NOMO-1 treated with DMSO at 0.1 percent for 48 hours (cell line): ENCODE measurements at regions not wholly inside any gene's neighbourhood (a gene's known extent, or its start where the extent isn't known, plus 50 kb on each side); places are given as distances from the start of the nearest gene placed in this dataset.
A peak's percentile ranks its signal among the peaks of the same experiment; 100 is the strongest.
"Not testable (repeated sequence)": the region's sequence is repeated elsewhere in the genome, so short reads cannot be mapped to it uniquely, and the experiment has no call there.

ENCODE experiments used
- DNase-seq: peaks from one replicate; lab custom pipeline; 2025; ENCODE audit not compliant: unreplicated experiment; lab: John Stamatoyannopoulos, UW

GRCh38 chr6:113254194-113254593 lies 603.0 kb upstream of the MARCKS start:
- DNase-seq, result not testable (repeated sequence)

DNA sequence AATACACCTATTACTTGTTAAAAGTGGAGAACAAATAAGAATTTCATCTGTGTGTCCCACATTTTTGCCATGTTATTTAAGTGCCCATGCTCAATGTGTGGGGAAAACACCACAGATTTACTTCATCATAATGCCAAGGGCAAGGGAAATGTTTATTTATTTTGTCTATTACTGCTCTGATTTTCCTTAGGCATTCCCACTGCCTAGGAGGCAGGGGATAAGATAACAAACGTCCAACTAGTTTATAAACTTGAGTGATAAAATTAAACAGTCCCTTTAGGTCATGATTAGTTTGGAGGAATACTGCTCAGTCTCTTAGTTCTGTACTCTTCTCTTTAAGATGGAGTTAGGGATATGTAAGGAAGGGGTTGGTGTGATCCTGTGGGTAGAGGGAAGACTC lies 598.4 kb upstream of the MARCKS start:
- DNase-seq, result no peak

DNA sequence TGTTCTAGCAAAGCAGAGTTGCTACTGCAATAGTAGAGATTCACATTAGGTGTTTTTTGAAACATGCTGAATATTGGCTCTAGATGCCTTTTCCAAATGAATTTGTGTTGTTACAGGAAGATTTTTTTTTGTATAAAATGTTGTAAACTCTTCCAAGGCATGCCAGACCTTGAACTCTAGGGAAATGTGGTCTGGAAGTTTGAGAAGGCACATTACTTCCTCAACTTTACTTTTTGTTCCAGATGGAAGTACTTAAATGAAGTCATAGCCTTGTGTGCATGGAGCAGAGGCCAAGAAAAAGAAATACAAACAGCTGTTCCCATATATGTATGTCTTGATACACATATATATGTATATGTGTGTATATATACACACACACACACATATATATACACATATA lies 585.7 kb upstream of the MARCKS start:
- no peak for DNase-seq

DNA sequence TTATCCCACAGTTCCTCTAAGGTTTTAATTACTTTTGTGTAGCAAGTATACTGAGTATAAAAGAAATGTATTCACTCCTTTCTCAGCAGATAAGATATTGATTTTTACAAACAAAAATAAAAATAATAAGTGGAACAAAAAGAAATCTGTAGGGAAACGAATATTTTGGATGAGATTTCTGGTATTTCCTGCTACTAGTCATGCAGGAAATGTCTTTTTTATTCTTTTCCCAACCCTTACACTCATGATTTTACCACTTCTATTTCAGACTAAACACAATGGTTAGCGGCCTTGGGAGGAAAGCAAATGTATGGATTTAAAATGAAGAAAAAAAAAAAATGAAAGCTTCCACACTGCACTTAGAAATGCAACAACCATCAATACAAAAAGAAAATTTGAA lies 580.5 kb upstream of the MARCKS start:
- no peak for DNase-seq

- no peak for DNase-seq
Measured at GRCh38 chr6:113277111-113277510, 580.0 kb upstream of the MARCKS start.

DNA sequence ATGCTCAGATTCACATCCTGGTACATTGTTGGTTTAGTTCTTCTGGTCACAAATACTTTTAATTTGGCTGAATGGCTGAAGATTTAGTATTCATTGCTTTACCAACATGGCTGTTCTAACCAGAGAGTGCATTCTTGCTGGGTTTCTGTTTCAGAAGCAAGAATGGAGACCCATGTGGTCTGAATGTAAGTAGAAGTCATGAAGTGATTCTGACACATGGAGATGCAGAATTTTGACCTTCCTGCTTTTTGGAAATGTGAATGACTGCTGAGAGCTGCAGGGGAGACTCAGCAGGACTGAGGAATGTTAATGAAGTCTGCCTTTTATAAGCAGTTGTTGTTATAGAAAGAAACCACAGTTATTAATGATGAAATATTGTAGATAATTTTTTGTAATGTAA lies 576.1 kb upstream of the MARCKS start:
- DNase-seq, result no peak

DNA sequence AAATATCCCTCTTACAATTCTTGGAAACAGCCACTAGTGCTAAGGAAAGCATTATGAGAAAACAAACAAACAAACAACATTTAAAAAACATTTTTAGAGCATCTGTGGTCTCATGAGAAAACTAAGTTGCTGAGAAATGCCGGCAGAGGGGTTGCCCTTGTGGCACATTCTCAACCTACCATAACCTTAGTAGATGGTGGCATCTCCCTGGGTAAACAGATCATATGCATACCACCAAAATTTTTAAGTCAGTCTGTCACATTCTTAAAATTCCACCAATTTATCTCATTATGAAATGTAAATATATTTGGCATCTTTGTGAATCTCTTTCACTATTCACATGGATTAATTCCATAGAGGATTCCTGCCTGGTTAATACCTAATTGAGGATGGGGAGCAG lies 575.7 kb upstream of the MARCKS start:
- no peak for DNase-seq

- no peak for DNase-seq
Measured at GRCh38 chr6:113287396-113287795, 569.7 kb upstream of the MARCKS start.

- DNase-seq, result no peak
Measured at GRCh38 chr6:113288409-113288808, 568.7 kb upstream of the MARCKS start.

GRCh38 chr6:113289166-113289565 lies 568.0 kb upstream of the MARCKS start:
- DNase-seq, result no peak

GRCh38 chr6:113290684-113291083 lies 566.5 kb upstream of the MARCKS start:
- no peak for DNase-seq

DNA sequence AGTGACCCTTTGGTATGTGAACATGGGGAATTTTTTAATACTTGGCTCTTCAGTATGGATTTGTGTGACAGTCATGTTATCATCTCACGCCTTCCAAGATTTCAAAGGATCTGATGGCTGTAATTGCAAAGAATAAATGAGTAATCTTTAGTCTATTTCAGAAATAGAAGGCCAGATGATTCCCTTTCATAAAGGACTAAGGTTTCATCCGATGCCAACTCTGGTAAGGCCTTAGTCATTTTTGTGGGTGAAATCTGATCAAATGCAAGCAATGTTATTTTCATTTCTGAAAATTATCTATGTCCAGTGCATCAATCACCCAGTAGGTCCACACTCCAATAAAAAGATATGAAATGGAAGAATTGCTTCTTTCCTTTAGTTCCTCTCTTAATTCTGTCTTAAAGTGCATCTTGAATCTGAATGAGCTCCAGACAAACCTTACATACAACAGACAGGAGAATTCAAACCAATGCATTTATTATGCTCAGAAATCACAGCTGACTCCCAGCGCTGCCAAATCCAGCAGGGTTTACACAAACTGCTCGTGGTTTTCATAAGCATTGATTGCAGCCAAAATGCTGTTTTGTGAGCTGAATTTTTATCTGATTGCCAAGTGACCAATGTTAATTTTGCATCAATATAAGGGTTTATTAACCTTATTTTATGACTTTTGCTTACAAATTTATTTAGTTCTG lies 565.2 kb upstream of the MARCKS start:
- DNase-seq, result no peak

- no peak for DNase-seq
Measured at GRCh38 chr6:113292646-113293422, 564.3 kb upstream of the MARCKS start.

DNA sequence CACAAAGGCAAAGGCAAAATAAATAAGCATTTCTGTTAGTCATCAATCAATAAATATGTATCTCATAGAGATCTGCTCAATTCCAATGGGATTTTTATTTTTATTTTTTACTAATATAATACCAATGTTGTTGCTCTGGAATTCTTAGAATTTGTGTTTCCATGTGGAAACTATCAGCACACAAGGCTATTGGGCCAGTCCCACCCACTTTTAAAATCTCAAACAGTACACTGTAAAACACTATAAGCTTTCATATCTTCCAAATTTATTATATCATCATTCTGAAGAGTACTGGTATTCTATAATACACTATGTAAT lies 563.8 kb upstream of the MARCKS start:
- no peak for DNase-seq

GRCh38 chr6:113299531-113299930 lies 557.6 kb upstream of the MARCKS start:
- no peak for DNase-seq

GRCh38 chr6:113301651-113302050 lies 555.5 kb upstream of the MARCKS start:
- DNase-seq, result no peak

GRCh38 chr6:113304116-113304515 lies 553.0 kb upstream of the MARCKS start:
- no peak for DNase-seq

- peak; percentile 36 for DNase-seq
Measured at GRCh38 chr6:113306552-113307145, 550.5 kb upstream of the MARCKS start.

DNA sequence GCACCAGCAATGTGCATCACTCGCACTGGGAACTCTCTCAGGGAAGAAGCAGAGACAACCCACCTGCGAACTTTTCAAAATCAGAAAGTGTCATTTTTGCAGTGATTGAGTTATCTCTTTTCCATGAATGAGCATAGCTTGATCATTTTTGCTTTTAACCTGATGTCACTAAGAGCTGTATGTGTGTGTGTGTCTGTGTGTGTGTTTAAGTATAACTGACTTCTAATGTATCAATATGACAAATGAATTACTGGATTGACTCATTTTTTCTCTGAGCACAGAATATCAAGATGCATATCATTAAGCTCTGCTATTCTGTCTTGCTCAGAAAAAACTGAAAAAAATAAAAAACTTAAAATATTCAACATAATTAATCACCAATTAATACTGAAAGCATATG lies 548.9 kb upstream of the MARCKS start:
- no peak for DNase-seq

DNA sequence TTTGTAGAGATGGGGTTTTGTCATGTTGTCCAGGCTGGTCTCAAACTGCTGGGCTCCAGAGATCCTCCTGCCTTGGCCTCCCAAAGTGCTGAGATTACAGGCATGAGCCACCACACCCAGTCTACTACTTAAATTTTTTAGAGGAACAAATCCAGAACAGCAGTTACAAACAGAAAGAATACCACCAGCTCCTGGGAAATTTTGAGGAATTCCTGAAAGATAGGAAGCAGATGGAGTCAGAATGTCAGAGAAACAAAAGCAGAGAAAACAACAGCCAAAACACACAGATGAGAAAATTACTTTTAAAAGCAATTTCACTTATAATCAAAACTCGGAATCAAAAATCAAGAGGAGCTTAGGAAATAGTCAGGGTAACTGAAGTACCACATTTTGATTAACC lies 543.3 kb upstream of the MARCKS start:
- no peak for DNase-seq

GRCh38 chr6:113315165-113315564 lies 542.0 kb upstream of the MARCKS start:
- no peak for DNase-seq

DNA sequence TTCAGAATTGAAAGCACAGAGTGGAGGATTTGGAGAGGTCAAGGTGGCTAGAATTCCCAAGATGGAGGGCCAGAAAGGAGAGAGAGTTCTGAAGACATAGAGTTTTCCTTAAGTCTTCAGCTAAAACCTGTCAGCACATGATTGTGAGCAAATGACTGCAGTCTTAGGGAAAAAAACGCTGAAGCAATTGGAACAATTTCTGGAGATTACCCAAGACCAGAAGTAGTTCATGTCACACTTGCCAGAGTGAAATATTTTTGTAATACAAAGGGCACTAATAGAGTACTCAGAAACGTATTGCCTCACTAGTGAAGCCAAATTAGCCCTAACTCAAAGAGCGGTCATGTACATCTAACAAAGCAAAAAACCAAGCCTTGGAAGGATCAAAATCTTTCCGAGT lies 541.3 kb upstream of the MARCKS start:
- no peak for DNase-seq
